WTC11 (cell line): ENCODE measurements at regions not wholly inside any gene's neighbourhood (a gene's known extent, or its start where the extent isn't known, plus 50 kb on each side); places are given as distances from the start of the nearest gene placed in this dataset.

Experiments used
- ATAC-seq: fragments of 200-7000 bp; cut with Tn5 transposase; 2 replicates; pipeline ENCODE4 v1.10.0; 2021; ENCODE audit warnings: mild to moderate bottlenecking, moderate library complexity
- CTCF ChIA-PET: fragments of 300-600 bp; sonication (Branson Sonifier 250); formaldehyde crosslinking; loops from one replicate; lab custom pipeline; 2021; ENCODE audit warnings: antibody characterized with exemption; lab: Charles Lee
- POLR2A ChIA-PET: fragments of 350-600 bp; sonication (Branson Sonifier 250); formaldehyde crosslinking; loops from one replicate; lab custom pipeline; 2021; ENCODE audit warnings: antibody characterized with exemption; lab: Charles Lee
- DNase-seq: peaks from one replicate; pipeline ENCODE4 v3.0.0; 2021; ENCODE audit warnings: low spot score
- H3K27ac Mint-ChIP-seq: 2 replicates; pipeline ENCODE4 v1.8.0; 2021; ENCODE audit warnings: mixed read lengths
- H3K27me3 Mint-ChIP-seq: 2 replicates; pipeline ENCODE4 v1.8.0; 2021; ENCODE audit warnings: low read depth, mild to moderate bottlenecking, moderate library complexity, mixed read lengths
- H3K36me3 Mint-ChIP-seq: 2 replicates; pipeline ENCODE4 v1.8.0; 2021; ENCODE audit warnings: mixed read lengths
- H3K4me1 Mint-ChIP-seq: 2 replicates; pipeline ENCODE4 v1.8.0; 2022; ENCODE audit warnings: mixed read lengths
- H3K4me3 Mint-ChIP-seq: 2 replicates; pipeline ENCODE4 v1.8.0; 2021; ENCODE audit warnings: mild to moderate bottlenecking, moderate library complexity, mixed read lengths
- H3K9me3 Mint-ChIP-seq: 2 replicates; pipeline ENCODE4 v1.8.0; 2021; ENCODE audit warnings: mixed read lengths
- ESRRA ChIP-seq: sonication (generic); formaldehyde crosslinking; IDR thresholded peaks from 2 replicates; pipeline ENCODE4 v1.8.1; 2022; ENCODE audit warnings: mild to moderate bottlenecking, missing genetic modification reagents, borderline replicate concordance
- NFYB ChIP-seq: sonication (generic); formaldehyde crosslinking; conservative IDR thresholded peaks from 2 replicates; pipeline ENCODE4 v1.8.0; 2022; ENCODE audit warnings: low read depth, missing genetic modification reagents
- NR2C2 ChIP-seq: sonication (generic); formaldehyde crosslinking; IDR thresholded peaks from 2 replicates; pipeline ENCODE4 v1.8.0; 2022; ENCODE audit warnings: mild to moderate bottlenecking, missing genetic modification reagents
- RELA ChIP-seq: sonication (generic); formaldehyde crosslinking; IDR thresholded peaks from 2 replicates; pipeline ENCODE4 v1.8.1; 2022; ENCODE audit warnings: missing genetic modification reagents, mild to moderate bottlenecking, borderline replicate concordance
- RORB ChIP-seq: fragments of 250-450 bp; sonication (Bioruptor Pico); IDR thresholded peaks from 2 replicates; pipeline ENCODE4 v1.9.0; 2021; ENCODE audit warnings: mild to moderate bottlenecking
- SMAD4 ChIP-seq: sonication (generic); formaldehyde crosslinking; IDR thresholded peaks from 2 replicates; pipeline ENCODE4 v1.8.0; 2022; ENCODE audit warnings: mild to moderate bottlenecking, missing genetic modification reagents
- TEAD4 ChIP-seq: sonication (generic); formaldehyde crosslinking; IDR thresholded peaks from 2 replicates; pipeline ENCODE4 v1.8.0; 2022; ENCODE audit warnings: mild to moderate bottlenecking, missing genetic modification reagents
- ZNF219 ChIP-seq: sonication (generic); formaldehyde crosslinking; IDR thresholded peaks from 2 replicates; pipeline ENCODE4 v1.8.0; 2023; ENCODE audit warnings: missing genetic modification reagents, mild to moderate bottlenecking, borderline replicate concordance
- ZNF317 ChIP-seq: sonication (generic); formaldehyde crosslinking; IDR thresholded peaks from 2 replicates; pipeline ENCODE4 v1.8.1; 2023; ENCODE audit warnings: low read depth, mild to moderate bottlenecking, moderate library complexity, missing genetic modification reagents, borderline replicate concordance
- ZNF396 ChIP-seq: fragments of 250-450 bp; sonication (Bioruptor Pico); IDR thresholded peaks from 2 replicates; pipeline ENCODE4 v1.8.0; 2021; ENCODE audit warnings: mild to moderate bottlenecking, moderate library complexity, borderline replicate concordance
- ZNF423 ChIP-seq: fragments of 250-450 bp; sonication (Bioruptor Pico); IDR thresholded peaks from 2 replicates; pipeline ENCODE4 v2.1.2; 2022; ENCODE audit warnings: mild to moderate bottlenecking, moderate library complexity
- TF ChIP-seq, protein P1 (sequence below): sonication (generic); formaldehyde crosslinking; IDR thresholded peaks from 2 replicates; pipeline ENCODE4 v1.8.0; 2022; ENCODE audit warnings: mild to moderate bottlenecking, missing genetic modification reagents
- TF ChIP-seq, protein P2 (sequence below): sonication (generic); formaldehyde crosslinking; IDR thresholded peaks from 2 replicates; pipeline ENCODE4 v1.8.0; 2022; ENCODE audit warnings: mild to moderate bottlenecking, missing genetic modification reagents
- TF ChIP-seq, protein P3 (sequence below): fragments of 250-450 bp; sonication (Bioruptor Pico); IDR thresholded peaks from 2 replicates; pipeline ENCODE4 v1.9.0; 2021; ENCODE audit warnings: moderate library complexity, mild to moderate bottlenecking, inconsistent platforms, borderline replicate concordance
- TF ChIP-seq, protein P4 (sequence below): sonication (generic); formaldehyde crosslinking; IDR thresholded peaks from 2 replicates; pipeline ENCODE4 v1.8.0; 2022; ENCODE audit warnings: missing genetic modification reagents
- TF ChIP-seq, protein P5 (sequence below): sonication (generic); formaldehyde crosslinking; IDR thresholded peaks from 2 replicates; pipeline ENCODE4 v1.8.0; 2023; ENCODE audit warnings: missing genetic modification reagents
- TF ChIP-seq, protein P6 (sequence below): sonication (generic); formaldehyde crosslinking; IDR thresholded peaks from 2 replicates; pipeline ENCODE4 v1.8.0; 2022; ENCODE audit warnings: mild to moderate bottlenecking, missing genetic modification reagents

DNA sequence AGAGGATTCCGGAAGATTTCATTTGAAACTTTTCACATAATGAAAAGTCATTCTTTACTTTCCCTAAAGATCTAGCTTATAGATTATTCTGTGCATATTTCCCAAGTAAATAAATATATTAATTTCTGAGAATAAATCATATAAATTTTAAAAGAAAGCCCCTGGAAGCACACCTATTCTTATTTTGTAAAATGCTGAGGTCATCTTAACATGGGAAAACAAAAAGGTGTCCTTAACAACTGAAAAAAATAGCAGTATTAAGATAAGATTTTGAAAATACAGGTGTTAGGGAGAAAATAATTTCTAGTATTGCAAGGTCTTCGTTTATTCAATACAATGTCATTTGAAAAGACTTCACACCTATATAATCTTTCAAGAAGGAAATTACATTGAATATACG is 567.5 kb upstream of the CHAC2 start:
- ATAC-seq (no peak), DNase-seq (no peak)
- TF ChIP-seq ZNF423 (no peak), ESRRA (no peak), ZNF396 (CRISPR knock-in tag) (no peak), NFYB (CRISPR knock-in tag) (no peak), TEAD4 (CRISPR knock-in tag) (no peak)
- TF ChIP-seq, protein P1, sequence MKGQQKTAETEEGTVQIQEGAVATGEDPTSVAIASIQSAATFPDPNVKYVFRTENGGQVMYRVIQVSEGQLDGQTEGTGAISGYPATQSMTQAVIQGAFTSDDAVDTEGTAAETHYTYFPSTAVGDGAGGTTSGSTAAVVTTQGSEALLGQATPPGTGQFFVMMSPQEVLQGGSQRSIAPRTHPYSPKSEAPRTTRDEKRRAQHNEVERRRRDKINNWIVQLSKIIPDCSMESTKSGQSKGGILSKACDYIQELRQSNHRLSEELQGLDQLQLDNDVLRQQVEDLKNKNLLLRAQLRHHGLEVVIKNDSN (CRISPR knock-in tag), result no peak
- ChIA-PET CTCF (interaction anchor here (1.1 kb wide), 1 partner anchor 11 kb away, joined by 3 read pairs; no protein-coding TSS in a partner anchor), POLR2A (no interaction called here)
- Mint-ChIP-seq H3K4me3 (no peak overlapping the region), H3K27me3 (no peaks in the 10 kb centered on the region), H3K36me3 (no peaks in the 10 kb centered on the region), H3K27ac (no peak overlapping the region), H3K9me3 (peaks cover 3% of the 10 kb centered on the region; the same call in 1 of the 2 replicates), H3K4me1 (0 out of 2 replicates have a peak, but pooled peaks cover 7% of the 10 kb centered on the region)

DNA sequence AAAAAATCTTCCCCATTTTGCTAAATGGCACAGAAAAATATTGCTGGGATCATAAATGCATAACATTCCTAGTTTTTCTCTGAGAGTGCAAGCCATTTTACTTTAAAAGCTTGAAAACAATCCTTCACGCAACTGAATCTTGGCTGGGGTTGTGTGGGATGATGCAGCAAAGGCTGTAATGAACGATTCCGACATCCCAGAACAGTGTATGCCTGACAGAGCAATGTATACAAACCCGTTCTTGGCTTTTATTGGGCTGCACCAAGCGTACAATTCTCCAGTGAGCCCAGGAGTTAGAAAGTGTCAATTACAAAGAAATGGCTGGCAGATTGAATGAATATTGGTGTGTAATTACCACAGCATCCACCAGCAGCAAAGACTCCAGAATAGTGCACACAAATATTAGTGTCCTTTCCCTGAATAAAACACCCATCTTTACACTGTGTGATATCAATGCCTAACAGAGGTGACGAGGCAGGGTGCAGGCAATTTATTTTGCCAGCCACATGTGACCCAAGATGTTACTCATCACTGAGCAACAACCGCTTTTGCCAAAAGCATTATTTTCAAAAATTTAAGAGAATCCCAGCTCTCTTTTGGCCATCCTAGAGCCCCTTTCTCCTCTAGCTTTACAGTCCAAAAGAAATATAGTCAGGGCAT is 578.6 kb upstream of the CHAC2 start:
- no peak overlapping the region for H3K4me3 Mint-ChIP-seq
- CTCF ChIA-PET, result no interaction called here
- POLR2A ChIA-PET, result no interaction called here
- H3K27me3 Mint-ChIP-seq, result no peaks in the 10 kb centered on the region
- DNase-seq (no peak), ATAC-seq (no peak)
- TF ChIP-seq, protein P2, sequence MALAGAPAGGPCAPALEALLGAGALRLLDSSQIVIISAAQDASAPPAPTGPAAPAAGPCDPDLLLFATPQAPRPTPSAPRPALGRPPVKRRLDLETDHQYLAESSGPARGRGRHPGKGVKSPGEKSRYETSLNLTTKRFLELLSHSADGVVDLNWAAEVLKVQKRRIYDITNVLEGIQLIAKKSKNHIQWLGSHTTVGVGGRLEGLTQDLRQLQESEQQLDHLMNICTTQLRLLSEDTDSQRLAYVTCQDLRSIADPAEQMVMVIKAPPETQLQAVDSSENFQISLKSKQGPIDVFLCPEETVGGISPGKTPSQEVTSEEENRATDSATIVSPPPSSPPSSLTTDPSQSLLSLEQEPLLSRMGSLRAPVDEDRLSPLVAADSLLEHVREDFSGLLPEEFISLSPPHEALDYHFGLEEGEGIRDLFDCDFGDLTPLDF, result no peak
- TF ChIP-seq, protein P3, sequence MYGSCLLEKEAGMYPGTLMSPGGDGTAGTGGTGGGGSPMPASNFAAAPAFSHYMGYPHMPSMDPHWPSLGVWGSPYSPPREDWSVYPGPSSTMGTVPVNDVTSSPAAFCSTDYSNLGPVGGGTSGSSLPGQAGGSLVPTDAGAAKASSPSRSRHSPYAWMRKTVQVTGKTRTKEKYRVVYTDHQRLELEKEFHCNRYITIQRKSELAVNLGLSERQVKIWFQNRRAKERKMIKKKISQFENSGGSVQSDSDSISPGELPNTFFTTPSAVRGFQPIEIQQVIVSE (CRISPR knock-in tag), result no peak
- TF ChIP-seq, protein P4, sequence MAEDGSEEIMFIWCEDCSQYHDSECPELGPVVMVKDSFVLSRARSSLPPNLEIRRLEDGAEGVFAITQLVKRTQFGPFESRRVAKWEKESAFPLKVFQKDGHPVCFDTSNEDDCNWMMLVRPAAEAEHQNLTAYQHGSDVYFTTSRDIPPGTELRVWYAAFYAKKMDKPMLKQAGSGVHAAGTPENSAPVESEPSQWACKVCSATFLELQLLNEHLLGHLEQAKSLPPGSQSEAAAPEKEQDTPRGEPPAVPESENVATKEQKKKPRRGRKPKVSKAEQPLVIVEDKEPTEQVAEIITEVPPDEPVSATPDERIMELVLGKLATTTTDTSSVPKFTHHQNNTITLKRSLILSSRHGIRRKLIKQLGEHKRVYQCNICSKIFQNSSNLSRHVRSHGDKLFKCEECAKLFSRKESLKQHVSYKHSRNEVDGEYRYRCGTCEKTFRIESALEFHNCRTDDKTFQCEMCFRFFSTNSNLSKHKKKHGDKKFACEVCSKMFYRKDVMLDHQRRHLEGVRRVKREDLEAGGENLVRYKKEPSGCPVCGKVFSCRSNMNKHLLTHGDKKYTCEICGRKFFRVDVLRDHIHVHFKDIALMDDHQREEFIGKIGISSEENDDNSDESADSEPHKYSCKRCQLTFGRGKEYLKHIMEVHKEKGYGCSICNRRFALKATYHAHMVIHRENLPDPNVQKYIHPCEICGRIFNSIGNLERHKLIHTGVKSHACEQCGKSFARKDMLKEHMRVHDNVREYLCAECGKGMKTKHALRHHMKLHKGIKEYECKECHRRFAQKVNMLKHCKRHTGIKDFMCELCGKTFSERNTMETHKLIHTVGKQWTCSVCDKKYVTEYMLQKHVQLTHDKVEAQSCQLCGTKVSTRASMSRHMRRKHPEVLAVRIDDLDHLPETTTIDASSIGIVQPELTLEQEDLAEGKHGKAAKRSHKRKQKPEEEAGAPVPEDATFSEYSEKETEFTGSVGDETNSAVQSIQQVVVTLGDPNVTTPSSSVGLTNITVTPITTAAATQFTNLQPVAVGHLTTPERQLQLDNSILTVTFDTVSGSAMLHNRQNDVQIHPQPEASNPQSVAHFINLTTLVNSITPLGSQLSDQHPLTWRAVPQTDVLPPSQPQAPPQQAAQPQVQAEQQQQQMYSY (CRISPR knock-in tag), result no peak
- TF ChIP-seq NR2C2 (CRISPR knock-in tag) (no peak), ZNF317 (CRISPR knock-in tag) (no peak), RELA (no peak), ZNF396 (CRISPR knock-in tag) (no peak), SMAD4 (CRISPR knock-in tag) (no peak), ZNF219 (CRISPR knock-in tag) (no peak), RORB (CRISPR knock-in tag) (no peak)
- TF ChIP-seq, protein P5, sequence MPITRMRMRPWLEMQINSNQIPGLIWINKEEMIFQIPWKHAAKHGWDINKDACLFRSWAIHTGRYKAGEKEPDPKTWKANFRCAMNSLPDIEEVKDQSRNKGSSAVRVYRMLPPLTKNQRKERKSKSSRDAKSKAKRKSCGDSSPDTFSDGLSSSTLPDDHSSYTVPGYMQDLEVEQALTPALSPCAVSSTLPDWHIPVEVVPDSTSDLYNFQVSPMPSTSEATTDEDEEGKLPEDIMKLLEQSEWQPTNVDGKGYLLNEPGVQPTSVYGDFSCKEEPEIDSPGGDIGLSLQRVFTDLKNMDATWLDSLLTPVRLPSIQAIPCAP (CRISPR knock-in tag), result no peak
- TF ChIP-seq, protein P6, sequence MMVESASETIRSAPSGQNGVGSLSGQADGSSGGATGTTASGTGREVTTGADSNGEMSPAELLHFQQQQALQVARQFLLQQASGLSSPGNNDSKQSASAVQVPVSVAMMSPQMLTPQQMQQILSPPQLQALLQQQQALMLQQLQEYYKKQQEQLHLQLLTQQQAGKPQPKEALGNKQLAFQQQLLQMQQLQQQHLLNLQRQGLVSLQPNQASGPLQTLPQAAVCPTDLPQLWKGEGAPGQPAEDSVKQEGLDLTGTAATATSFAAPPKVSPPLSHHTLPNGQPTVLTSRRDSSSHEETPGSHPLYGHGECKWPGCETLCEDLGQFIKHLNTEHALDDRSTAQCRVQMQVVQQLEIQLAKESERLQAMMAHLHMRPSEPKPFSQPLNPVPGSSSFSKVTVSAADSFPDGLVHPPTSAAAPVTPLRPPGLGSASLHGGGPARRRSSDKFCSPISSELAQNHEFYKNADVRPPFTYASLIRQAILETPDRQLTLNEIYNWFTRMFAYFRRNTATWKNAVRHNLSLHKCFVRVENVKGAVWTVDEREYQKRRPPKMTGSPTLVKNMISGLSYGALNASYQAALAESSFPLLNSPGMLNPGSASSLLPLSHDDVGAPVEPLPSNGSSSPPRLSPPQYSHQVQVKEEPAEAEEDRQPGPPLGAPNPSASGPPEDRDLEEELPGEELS, result no peak
- H3K4me1 Mint-ChIP-seq, result no peaks in the 10 kb centered on the region; the same call in 1 of the 2 replicates
- no peak overlapping the region for H3K27ac Mint-ChIP-seq
- peaks cover 4% of the 10 kb centered on the region; the same call in 1 of the 2 replicates for H3K36me3 Mint-ChIP-seq
- peaks cover 7% of the 10 kb centered on the region for H3K9me3 Mint-ChIP-seq
